Esophagus squamous epithelium (tissue), 4 donors: ENCODE measurements at regions not wholly inside any gene's neighbourhood (a gene's known extent, or its start where the extent isn't known, plus 50 kb on each side); places are given as distances from the start of the nearest gene placed in this dataset.

Experiments
- CTCF ChIP-seq, 6 experiments: fragments of 450-650 bp in 4 of 6; fragments of 200-600 bp in 2 of 6; sonication (generic) in 2 of 6; IDR thresholded peaks; one replicate each; pipeline ENCODE4 v1.5.1; 2016 to 2019; ENCODE audit warnings: antibody characterized with exemption in 6 of 6, mild to moderate bottlenecking in 4 of 6, moderate library complexity in 4 of 6
- POLR2A ChIP-seq, 4 donors: fragments of 450-650 bp; IDR thresholded peaks; one replicate each; pipeline ENCODE4 v1.6.1; 2017; ENCODE audit warnings: antibody characterized with exemption in 4 of 4, mild to moderate bottlenecking in 4 of 4, moderate library complexity in 3 of 4

- TF ChIP-seq CTCF (IDR thresholded peaks at IDR 0.05) (no peak), POLR2A (IDR thresholded peaks at IDR 0.05) (no peak)
These were observed 799.6 kb upstream of the CHAC2 start for GRCh38 chr2:52968043-52968442.
